H1 (cell line): ENCODE measurements at regions not wholly inside any gene's neighbourhood (a gene's known extent, or its start where the extent isn't known, plus 50 kb on each side); places are given as distances from the start of the nearest gene placed in this dataset.

Source experiments
- BRCA1 ChIP-seq: IDR thresholded peaks from 2 replicates; pipeline ENCODE4 v1.6.1; 2012; ENCODE audit warnings: low read depth, low read length, improper control_type of control experiment
- CBX8 ChIP-seq: fragments of 300-800, 300-1000 bp; sonication (generic); IDR thresholded peaks from 2 replicates; pipeline ENCODE4 v1.7.1; 2016; ENCODE audit warnings: low read depth, low read length, borderline replicate concordance
- GTF2F1 ChIP-seq: IDR thresholded peaks from 2 replicates; pipeline ENCODE4 v1.6.1; 2012; ENCODE audit warnings: low read depth, low read length, improper control_type of control experiment, borderline replicate concordance
- RAD21 ChIP-seq, 2 experiments: IDR thresholded peaks in 1 of 2; conservative IDR thresholded peaks in 1 of 2; 2 replicates each; pipeline ENCODE4 v1.6.1; 2011; ENCODE audit warnings: low read depth in 2 of 2, low read length in 2 of 2, improper control_type of control experiment in 1 of 2, inconsistent platforms in 1 of 2, mild to moderate bottlenecking in 1 of 2, moderate library complexity in 1 of 2
- SIX5 ChIP-seq: IDR thresholded peaks from 2 replicates; pipeline ENCODE4 v1.6.1; 2011; ENCODE audit warnings: mild to moderate bottlenecking, low read depth, low read length
- TAF7 ChIP-seq: optimal IDR thresholded peaks from 2 replicates; pipeline ENCODE3; 2011; ENCODE audit warnings: low read depth, mild to moderate bottlenecking, inconsistent platforms, low read length, moderate library complexity, borderline replicate concordance
- TBP ChIP-seq: IDR thresholded peaks from 2 replicates; pipeline ENCODE4 v1.6.1; 2011; ENCODE audit warnings: low read depth, low read length, improper control_type of control experiment

GRCh38 chr13:33692531-33692930 is 125.4 kb upstream of the RFC3 start (continued):
- no peak for TF ChIP-seq RAD21 (IDR thresholded peaks at IDR 0.05 in 1 of 2, conservative IDR thresholded peaks at IDR 0.05 in 1 of 2; ENCODE audit: low read depth in 2 of 2, low read length in 2 of 2)
- TF ChIP-seq GTF2F1, result no peak
- TF ChIP-seq TAF7, result no peak
- no peak for TF ChIP-seq BRCA1
- no peak for TF ChIP-seq SIX5
- no peak for TF ChIP-seq CBX8
- TF ChIP-seq TBP, result no peak
